ENCODE measurements at regions not wholly inside any gene's neighbourhood (a gene's known extent, or its start where the extent isn't known, plus 50 kb on each side); places are given as distances from the start of the nearest gene placed in this dataset.

DNA sequence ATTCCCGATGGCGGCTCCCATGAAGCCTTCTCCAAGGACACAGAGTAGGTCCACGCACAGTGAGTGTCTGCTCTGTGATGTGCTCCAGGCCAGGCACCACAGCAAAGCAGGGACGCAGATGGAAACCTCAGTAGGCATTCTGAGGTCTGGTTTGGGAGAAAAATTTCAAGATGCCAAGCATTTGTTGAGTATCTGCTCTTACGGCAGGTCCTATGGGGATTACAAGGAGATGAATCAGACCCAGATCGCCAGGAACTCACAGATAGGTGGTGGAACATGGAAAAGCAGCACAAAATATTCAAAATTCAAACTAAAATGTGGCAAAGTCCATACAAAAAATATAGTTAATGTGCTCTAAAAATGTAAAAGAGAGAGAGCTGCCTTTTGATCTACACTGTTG lies 684.9 kb upstream of the TMEM132C start:
- TF ChIP-seq, protein P1, sequence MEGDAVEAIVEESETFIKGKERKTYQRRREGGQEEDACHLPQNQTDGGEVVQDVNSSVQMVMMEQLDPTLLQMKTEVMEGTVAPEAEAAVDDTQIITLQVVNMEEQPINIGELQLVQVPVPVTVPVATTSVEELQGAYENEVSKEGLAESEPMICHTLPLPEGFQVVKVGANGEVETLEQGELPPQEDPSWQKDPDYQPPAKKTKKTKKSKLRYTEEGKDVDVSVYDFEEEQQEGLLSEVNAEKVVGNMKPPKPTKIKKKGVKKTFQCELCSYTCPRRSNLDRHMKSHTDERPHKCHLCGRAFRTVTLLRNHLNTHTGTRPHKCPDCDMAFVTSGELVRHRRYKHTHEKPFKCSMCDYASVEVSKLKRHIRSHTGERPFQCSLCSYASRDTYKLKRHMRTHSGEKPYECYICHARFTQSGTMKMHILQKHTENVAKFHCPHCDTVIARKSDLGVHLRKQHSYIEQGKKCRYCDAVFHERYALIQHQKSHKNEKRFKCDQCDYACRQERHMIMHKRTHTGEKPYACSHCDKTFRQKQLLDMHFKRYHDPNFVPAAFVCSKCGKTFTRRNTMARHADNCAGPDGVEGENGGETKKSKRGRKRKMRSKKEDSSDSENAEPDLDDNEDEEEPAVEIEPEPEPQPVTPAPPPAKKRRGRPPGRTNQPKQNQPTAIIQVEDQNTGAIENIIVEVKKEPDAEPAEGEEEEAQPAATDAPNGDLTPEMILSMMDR (IDR thresholded peaks at IDR 0.05): no peak
- POLR2A ChIA-PET: no interaction called here
- H3K36me3 Mint-ChIP-seq (ENCODE audit: low read depth): no peaks in the 10 kb centered on the region
- CTCF ChIA-PET: no interaction called here
- intact Hi-C loops (cut with micrococcal nuclease): no loop called here
- H3K4me1 Mint-ChIP-seq: no peaks in the 10 kb centered on the region
- no peak overlapping the region for H3K4me3 Mint-ChIP-seq
- DNase-seq (no peak), ATAC-seq (ENCODE audit: low read depth) (no peak)
- no peak overlapping the region for H3K27ac Mint-ChIP-seq
- peaks cover 3% of the 10 kb centered on the region for H3K9me3 Mint-ChIP-seq
- H3K27me3 Mint-ChIP-seq: no peaks in the 10 kb centered on the region

DNA sequence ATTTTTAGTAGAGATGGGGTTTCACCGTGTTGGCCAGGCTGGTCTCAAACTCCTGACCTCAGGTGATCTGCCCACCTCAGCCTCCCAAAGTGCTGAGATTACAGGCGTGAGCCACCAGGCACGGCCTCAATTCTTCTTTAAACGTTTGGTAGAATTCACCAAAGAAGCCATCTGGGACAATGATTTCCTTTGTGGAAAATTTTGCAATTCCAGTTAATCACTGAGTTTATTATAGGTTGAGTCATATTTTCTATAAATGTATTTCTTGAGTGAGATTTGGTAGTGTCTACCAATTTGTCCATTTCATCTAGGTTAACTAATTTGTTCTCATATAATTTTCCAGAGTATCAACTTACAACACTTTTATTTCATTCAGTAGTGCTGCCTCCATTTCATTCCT lies 683.9 kb upstream of the TMEM132C start:
- peaks cover under 1% of the 10 kb centered on the region for H3K9me3 Mint-ChIP-seq
- no peak for DNase-seq
- no peaks in the 10 kb centered on the region for H3K4me1 Mint-ChIP-seq
- no peaks in the 10 kb centered on the region for H3K27me3 Mint-ChIP-seq
- no peak for ATAC-seq (ENCODE audit: low read depth)
- intact Hi-C loops (cut with micrococcal nuclease): no loop called here
- CTCF ChIA-PET: no interaction called here
- H3K36me3 Mint-ChIP-seq (ENCODE audit: low read depth): no peaks in the 10 kb centered on the region
- H3K27ac Mint-ChIP-seq: no peak overlapping the region
- TF ChIP-seq, protein P1 (IDR thresholded peaks at IDR 0.05): no peak
- H3K4me3 Mint-ChIP-seq: no peak overlapping the region
- POLR2A ChIA-PET: no interaction called here

DNA sequence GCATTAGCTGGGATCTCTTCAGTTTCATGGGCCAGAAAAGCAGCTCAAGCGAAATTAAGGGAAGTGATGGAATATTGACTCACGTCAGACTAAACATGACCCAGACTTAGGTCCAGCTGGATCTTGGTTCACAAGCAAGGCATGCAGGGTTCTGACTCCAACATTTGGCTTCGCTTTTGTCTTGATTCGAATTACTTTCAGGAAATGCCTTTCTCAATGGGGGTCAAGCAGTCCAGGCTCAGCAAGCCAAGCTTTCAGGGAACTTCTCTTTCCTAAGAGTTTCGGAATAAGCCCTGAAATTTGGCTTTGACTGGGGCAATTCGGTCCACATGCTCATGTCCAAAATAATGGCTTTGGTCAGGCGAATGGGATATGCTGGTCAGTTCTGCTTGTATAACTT lies 678.7 kb upstream of the TMEM132C start:
- CTCF ChIA-PET: no interaction called here
- TF ChIP-seq, protein P1 (IDR thresholded peaks at IDR 0.05): no peak
- no peak overlapping the region for H3K27ac Mint-ChIP-seq
- intact Hi-C loops (cut with micrococcal nuclease): no loop called here
- H3K27me3 Mint-ChIP-seq: no peaks in the 10 kb centered on the region
- no peaks in the 10 kb centered on the region for H3K4me1 Mint-ChIP-seq
- DNase-seq (no peak), ATAC-seq (ENCODE audit: low read depth) (no peak)
- no peaks in the 10 kb centered on the region for H3K9me3 Mint-ChIP-seq
- H3K36me3 Mint-ChIP-seq (ENCODE audit: low read depth): no peaks in the 10 kb centered on the region
- H3K4me3 Mint-ChIP-seq: no peak overlapping the region
- POLR2A ChIA-PET: no interaction called here

DNA sequence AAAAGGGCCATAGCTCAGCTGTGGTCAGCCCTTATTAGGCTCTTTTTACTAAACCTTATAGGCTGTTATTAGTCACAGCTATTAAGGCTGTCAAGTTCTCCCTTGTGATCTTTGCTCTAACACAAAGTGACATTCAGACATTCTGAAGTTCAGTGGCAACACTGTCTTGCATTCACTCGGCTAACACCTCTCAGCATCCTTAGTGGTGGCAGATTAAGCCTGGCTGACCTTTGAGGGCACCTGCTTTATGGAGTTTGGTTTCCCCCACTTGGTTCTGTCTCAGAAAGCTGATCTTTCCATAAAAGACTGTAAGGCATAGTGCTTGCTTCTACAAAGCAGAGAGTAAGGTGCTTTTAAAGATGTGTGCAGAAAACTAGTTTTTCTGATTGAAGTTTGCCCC lies 677.4 kb upstream of the TMEM132C start:
- ATAC-seq (ENCODE audit: low read depth): no peak
- Mint-ChIP-seq H3K36me3 (ENCODE audit: low read depth) (no peaks in the 10 kb centered on the region), H3K27ac (no peak overlapping the region), H3K4me1 (no peaks in the 10 kb centered on the region), H3K9me3 (no peaks in the 10 kb centered on the region), H3K27me3 (no peaks in the 10 kb centered on the region), H3K4me3 (no peak overlapping the region)
- intact Hi-C loops (cut with micrococcal nuclease): no loop called here
- ChIA-PET POLR2A (no interaction called here), CTCF (no interaction called here)
- TF ChIP-seq, protein P1 (IDR thresholded peaks at IDR 0.05): no peak
- no peak for DNase-seq

DNA sequence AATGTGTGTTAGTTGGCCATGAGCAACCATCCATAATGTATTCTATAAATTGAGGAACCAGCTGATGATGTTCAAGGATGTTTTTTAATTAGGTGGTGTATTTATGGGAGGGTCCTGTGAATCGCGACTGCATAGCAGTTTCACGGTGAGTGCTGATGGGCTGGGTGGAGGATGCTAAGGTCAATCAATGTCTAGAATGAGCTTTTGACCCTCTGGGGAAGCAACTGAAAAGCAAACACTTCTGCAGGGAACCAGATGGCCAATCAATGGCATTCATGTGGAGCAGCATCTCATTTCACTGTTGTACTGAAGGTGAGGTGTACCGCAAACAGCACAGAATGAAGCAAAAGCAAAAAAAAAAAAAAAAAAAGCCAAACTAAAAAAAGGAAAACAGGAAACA lies 676.1 kb upstream of the TMEM132C start:
- ATAC-seq (ENCODE audit: low read depth) (no peak), DNase-seq (no peak)
- Mint-ChIP-seq H3K27me3 (no peaks in the 10 kb centered on the region), H3K9me3 (peaks cover 2% of the 10 kb centered on the region), H3K4me1 (no peaks in the 10 kb centered on the region), H3K27ac (no peak overlapping the region), H3K36me3 (ENCODE audit: low read depth) (no peaks in the 10 kb centered on the region), H3K4me3 (no peak overlapping the region)
- TF ChIP-seq, protein P1 (IDR thresholded peaks at IDR 0.05): no peak
- ChIA-PET POLR2A (no interaction called here), CTCF (no interaction called here)
- intact Hi-C loops (cut with micrococcal nuclease): no loop called here

Data from activated B cell treated with CpG ODN at 0.5 μM for 24 hours (primary cell).